Cardiac septum (tissue), 1 donor: ENCODE measurements at regions not wholly inside any gene's neighbourhood (a gene's known extent, or its start where the extent isn't known, plus 50 kb on each side); places are given as distances from the start of the nearest gene placed in this dataset.

Source experiments
- DNase-seq: peaks from one replicate; pipeline ENCODE4 v3.0.0-alpha.2; 2020; ENCODE audit warnings: low spot score
- intact Hi-C: fragments of 100-400 bp; cut with DNase I; formaldehyde crosslinking; loops from one replicate; pipeline ENCODE4 v1.14.0; 2022
- donor health status: DM: no; HTN: no; CAD: no.

DNA sequence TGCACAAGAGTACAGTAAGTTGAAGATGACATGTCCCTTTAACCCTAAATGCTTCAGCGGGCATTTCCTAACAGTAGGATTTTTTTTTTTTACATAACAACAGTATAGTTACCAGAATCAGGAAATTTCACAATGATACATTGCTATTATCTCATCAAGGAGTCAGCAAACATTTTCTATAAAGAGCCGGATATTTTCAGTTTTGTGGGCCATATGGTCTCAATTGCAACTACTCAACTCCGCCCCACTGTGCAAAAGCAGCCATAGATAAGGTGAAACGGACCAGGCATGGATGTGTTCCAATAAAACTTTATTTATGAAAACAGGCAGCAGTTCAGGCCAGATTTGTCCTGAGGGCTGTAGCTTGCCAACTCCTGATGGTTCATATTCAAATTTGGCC is 130.6 kb downstream of the SMAD6 start:
- peak; percentile 35 for DNase-seq
- intact Hi-C loops = no loop called here

DNA sequence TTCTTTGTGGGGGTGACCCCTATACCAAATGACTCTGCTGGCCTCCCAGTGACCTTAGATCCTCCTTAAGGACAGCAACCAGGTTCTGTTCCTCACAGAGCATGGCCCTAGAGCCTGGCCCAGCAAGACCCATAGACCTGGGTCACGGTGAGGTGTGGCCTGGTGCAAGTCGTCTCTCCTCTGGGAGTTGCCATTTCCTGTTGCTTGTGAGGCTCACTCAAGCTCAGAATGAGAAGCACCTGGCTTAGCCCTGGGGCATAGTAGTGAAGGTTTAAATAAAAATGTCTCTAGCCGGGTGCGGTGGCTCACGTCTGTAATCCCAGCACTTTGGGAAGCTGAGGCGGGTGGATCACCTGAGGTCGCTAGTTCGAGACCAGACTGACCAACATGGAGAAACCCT is 131.3 kb downstream of the SMAD6 start:
- intact Hi-C loops = no loop called here
- peak; percentile 65 for DNase-seq

GRCh38 chr15:66833803-66834202 is 131.8 kb downstream of the SMAD6 start:
- DNase-seq = peak; percentile 15
- intact Hi-C loops = no loop called here

- intact Hi-C loops = no loop called here
- DNase-seq = peak; percentile 76
Measured at GRCh38 chr15:66834881-66835878, 133.1 kb downstream of the SMAD6 start.

DNA sequence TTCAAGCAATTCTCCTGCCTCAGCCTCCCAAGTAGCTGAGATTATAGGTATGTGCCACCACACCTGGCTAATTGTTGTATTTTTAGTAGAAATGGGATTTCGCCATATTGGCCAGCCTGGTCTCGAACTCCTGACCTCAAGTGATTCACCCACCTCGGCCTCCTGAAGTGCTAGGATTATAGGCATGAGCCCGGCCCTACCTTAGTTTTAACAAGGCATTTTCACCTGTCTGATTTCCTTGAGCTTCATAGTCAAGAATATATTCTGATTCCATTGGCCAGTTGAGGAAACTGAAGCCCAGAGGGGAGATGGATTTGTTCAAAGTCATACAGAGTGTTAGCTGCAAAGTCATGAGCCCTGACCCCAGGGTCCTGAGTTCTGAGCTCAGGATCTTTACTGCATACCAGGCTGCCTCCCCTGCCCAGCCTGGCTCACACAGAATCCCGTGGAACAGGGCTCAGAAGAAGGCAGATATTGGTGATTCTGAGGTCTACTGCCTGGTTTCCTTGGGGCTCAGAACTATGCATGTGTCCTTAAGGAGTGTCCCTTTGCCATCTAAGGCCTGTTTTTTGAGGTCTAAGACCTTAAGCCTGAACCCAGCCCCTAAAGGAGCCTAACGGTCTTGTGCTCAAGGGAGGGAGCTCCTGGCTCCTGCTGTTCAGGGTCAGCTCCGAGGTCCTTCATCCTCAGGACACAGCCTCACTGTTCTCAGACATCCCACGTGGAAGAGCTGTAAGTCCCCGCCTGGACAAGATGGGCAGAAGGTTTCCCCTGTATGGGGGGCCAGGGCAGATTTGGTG is 134.4 kb downstream of the SMAD6 start:
- intact Hi-C loops = no loop called here
- DNase-seq = peak; percentile 62

DNA sequence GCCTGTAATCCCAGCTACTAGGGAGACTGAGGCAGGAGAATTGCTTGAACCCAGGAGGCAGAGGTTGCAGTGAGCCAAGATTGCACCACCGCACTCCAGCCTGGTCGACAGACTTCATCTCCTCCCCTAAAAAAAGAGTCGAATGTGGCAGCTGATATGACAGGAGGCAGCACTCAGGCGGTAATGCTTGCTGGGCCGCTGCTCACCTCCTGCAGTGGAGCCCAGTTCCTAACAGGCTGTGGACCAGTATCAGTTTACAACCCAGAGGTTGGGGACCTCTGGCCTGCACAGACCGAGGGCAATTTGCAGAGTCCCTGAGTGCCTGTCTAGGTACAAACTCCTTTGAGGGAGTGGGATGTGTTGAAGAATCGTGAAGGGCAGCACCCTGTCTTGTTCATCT is 136.2 kb downstream of the SMAD6 start:
- intact Hi-C loops = no loop called here
- no peak for DNase-seq

DNA sequence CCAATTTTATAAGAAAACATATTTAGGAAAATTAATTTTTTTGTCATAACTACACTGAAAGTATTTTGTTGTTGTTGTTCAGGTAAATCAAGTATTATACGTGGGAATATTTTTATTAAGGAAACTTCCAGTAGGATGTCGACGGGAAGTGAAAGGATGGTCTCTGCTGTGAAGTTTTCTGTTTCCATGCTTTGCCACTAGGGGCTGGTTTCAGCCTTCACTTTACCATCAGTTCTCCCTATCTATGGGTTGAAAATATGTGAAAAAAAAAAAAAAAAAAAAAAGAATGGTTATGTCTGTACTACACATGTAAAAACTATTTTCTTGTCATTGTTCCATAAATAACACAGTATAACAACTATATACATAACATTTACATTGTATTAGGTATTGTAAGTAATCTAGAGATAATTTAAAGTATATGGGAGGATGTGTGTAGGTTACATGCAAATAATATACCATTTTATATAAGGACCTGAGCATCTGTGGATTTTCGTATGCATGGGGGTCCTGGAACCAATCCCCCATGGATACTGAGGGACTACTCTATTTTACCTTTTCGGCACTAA is 136.7 kb downstream of the SMAD6 start:
- no peak for DNase-seq
- intact Hi-C loops = no loop called here

GRCh38 chr15:66839506-66840112 is 137.6 kb downstream of the SMAD6 start:
- intact Hi-C loops = no loop called here
- DNase-seq = no peak

DNA sequence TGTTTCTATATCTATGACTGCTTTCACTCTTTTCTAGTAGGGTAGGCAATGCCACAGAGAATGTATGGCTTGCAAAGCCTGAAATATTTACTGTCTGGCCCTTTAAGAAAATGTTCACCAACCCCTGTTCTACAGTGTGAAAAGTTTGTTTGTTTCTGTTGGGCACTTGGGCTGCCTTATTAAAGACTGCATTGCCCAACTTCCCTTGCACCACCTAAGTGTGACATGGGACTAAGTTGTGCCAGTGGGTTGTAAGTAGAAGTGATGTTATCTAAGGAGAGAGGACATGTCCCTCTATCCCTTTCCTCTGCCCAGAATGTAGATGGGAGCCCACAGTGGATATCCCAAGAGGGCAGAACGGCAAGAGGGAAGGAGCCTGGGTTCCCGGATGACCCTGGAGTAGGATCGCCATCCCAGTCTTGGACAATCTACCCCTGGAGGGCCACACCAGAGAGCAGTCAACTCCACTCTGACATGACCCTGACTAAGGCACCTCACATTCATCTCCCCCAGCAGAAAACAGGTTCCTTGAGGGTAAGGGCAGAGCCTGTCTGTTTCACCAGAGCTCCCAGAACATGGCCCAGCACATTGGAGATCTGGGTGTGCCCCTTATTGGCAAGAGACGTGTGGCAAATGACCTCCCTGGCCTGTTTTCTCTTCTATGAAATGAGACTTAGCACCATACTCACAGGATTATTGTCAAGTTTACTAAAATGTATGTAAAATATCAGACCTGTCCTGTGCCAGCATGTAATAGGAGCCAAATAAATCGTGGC is 138.8 kb downstream of the SMAD6 start:
- DNase-seq = no peak
- intact Hi-C loops = no loop called here

- intact Hi-C loops = loop anchor here (2.0 kb wide), 1 partner anchor 39 kb away; no protein-coding TSS in a partner anchor
- DNase-seq = peak; percentile 94
Measured at GRCh38 chr15:66841953-66842681, 140.1 kb downstream of the SMAD6 start.

DNA sequence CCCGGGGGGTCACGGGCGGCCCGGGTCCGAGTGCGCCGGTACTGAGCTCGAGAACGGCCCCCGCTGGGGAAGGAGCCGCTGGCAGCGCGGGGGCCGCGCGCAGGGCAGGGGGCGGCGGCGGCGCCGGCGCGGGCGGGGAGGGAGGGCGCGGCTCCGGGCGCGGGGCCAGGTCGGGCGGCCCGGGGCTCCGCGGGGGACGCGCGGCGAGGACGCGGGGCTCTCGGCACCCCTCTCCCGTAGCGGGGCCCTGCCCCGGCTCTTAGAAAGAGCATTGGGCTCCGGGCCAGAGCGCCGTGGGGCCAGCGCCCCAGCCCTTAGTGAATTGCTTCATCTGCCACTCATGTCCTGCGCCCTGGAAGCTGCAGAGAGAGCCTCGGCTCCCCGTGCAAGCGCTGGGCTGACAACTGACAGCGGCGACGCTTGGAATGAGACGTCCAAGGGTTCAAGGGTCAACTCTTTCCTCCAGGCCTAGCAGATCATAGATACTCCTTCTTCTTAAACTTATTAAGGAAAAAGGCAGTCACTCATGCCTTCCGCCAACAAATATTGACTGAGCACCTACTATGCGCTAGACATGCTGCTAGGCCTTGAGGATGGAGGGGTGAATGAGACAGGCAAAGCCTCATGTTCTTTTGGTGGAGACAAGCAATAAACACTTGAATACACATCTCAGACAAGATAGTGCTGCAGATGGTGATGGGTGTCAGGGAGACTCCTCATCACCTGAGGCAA is 140.8 kb downstream of the SMAD6 start:
- intact Hi-C loops = loop anchor here (2.0 kb wide), 1 partner anchor 40 kb away; no protein-coding TSS in a partner anchor
- peak; percentile 86 for DNase-seq

DNA sequence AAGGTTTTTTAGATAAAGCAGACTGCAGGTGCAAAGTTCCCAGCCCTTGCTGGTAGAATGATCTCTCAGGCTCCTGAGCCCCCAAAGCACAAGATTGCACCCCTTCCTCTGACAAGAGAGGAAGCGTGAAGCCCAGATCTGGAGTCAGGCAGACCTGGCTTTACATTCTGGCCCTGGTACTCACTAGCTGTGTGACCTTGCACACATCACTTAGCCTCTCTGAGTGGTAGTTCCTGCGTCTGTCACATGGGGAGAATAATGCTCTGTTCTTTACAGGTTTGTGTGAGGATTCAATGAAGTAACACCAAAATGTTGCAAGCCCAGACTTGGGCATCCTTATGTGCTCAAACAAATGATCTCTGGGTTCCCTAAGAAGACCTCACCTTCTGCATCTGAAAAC is 141.5 kb downstream of the SMAD6 start:
- DNase-seq = no peak
- intact Hi-C loops = loop anchor here (2.0 kb wide), 1 partner anchor 41 kb away; no protein-coding TSS in a partner anchor

DNA sequence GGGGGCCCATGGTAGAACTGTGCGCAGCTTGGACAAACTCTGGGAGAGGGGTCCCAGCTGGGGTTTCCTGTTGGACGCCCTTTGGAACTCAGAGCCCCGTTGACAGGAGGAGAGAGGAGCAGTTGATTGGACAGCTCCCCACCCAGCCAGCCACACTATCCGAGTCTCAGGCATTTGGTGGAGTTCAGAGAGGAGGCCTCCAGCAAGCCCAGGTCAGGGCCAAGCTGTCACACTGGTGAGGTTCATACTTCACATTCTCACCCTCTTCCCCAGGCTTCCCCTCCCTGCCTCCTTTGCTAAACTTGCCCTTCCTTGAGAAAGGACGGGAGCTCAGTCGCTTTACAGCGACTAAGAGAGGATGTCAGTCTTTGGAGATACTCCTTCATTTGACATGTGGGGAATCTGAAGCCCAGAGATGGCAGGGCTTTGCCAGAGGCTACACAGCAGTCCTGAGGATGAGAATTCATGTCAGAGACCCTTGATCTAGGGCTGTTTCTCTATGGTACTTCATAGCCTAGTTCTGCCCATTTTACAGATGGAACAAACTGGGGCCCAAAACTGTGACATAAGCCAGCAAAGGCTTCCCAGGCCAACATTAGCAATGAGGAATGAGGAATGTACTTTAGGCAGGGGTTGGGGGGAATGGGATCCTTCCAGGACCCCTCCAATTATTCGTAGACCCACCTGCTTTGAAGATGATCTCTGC is 142.2 kb downstream of the SMAD6 start:
- DNase-seq = no peak
- intact Hi-C loops = no loop called here

DNA sequence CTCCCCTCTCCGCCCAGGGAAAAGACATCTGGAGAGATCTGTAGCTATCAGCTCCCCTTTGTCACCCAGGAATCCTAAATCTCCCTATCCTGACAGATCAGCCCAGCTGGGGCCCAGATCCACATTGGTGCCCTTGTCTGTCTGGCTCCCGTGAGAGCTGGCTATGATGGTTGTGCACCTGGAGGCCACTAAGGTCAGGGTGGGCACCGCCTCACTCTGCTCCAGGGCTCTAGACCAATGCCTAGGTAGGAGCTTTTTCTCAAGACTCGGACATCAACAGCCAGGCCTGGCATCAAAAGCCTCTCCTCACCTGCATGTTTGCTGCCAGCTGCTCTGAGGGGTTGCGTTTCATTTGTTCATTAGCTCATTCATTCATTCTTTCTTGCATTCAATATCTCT is 142.7 kb downstream of the SMAD6 start:
- no peak for DNase-seq
- intact Hi-C loops = no loop called here

- intact Hi-C loops = no loop called here
- peak; percentile 36 for DNase-seq
Measured at GRCh38 chr15:66845266-66845785, 143.3 kb downstream of the SMAD6 start.

- intact Hi-C loops = no loop called here
- no peak for DNase-seq
Measured at GRCh38 chr15:66846031-66846430, 144.0 kb downstream of the SMAD6 start.

DNA sequence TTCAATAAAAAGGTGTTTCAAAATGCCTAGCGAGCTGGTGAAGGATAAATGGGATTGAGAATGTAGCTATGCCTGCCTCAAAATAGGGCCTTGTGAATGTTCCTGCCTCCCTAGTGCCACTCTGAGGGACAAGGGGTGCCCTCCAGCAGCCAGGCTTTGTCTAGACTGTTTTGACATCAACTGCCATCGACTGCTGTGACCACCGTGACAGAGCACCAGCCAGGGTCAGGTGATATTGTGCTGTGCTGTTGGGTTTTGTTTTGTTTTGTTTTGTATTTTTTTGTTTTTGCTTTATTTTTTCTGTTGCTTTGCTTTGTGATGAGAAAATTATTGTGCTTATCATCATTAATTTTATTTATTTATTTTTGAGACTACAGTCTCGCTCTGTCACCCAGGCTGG is 144.8 kb downstream of the SMAD6 start:
- intact Hi-C loops = no loop called here
- DNase-seq = peak; percentile 36
